ENCODE measurements at regions not wholly inside any gene's neighbourhood (a gene's known extent, or its start where the extent isn't known, plus 50 kb on each side); places are given as distances from the start of the nearest gene placed in this dataset.

DNA sequence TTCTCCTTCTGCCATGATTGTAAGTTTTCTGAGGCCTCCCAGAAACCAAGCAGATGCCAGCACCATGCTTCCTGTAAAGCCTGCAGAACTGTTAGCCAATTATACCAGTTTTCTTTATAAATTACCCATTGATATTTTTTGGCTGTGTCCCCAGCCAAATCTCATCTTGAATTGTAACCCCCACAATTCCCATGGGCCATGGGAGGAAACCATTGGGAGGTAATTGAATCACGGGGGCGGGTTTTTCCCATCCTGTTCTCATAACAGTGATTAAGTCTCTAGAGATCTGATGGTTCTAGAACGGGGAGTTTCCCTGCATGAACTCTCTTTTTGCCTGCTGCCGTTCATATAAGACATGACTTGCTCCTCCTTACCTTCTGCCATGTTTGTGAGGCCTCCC lies 788.5 kb downstream of the C6orf118 start:
- Mint-ChIP-seq H3K27ac (ENCODE audit: low read depth, unreplicated experiment) (no peak overlapping the region), H3K9me3 (ENCODE audit: unreplicated experiment) (peaks cover 30% of the 10 kb centered on the region), H3K4me3 (ENCODE audit: unreplicated experiment) (no peak overlapping the region), H3K4me1 (ENCODE audit: insufficient read depth, unreplicated experiment) (no peaks in the 10 kb centered on the region), H3K27me3 (ENCODE audit: insufficient read depth, unreplicated experiment) (no peaks in the 10 kb centered on the region), H3K36me3 (ENCODE audit: insufficient read depth, unreplicated experiment) (no peaks in the 10 kb centered on the region)
- intact Hi-C loops (cut with micrococcal nuclease): no loop called here
- ChIA-PET POLR2A (no interaction called here), CTCF (no interaction called here)
- TF ChIP-seq CTCF (IDR thresholded peaks at IDR 0.05; ENCODE audit: unreplicated experiment): no peak
- no peak for DNase-seq (ENCODE audit: unreplicated experiment)
- no TSS peak for BruUV-seq (replicated peaks)

GRCh38 chr6:164507206-164507940 lies 802.0 kb downstream of the C6orf118 start:
- peak; percentile 7 for DNase-seq (ENCODE audit: unreplicated experiment)
- ChIA-PET POLR2A (no interaction called here), CTCF (no interaction called here)
- TF ChIP-seq CTCF (IDR thresholded peaks at IDR 0.05; ENCODE audit: unreplicated experiment): no peak
- H3K27me3 Mint-ChIP-seq (ENCODE audit: insufficient read depth, unreplicated experiment): no peaks in the 10 kb centered on the region
- no peaks in the 10 kb centered on the region for H3K36me3 Mint-ChIP-seq (ENCODE audit: insufficient read depth, unreplicated experiment)
- intact Hi-C loops (cut with micrococcal nuclease): no loop called here
- no TSS peak for BruUV-seq (replicated peaks)
- H3K9me3 Mint-ChIP-seq (ENCODE audit: unreplicated experiment): peaks cover 14% of the 10 kb centered on the region
- H3K4me1 Mint-ChIP-seq (ENCODE audit: insufficient read depth, unreplicated experiment): peaks cover 17% of the 10 kb centered on the region
- peak overlapping the region; percentile 55 for H3K4me3 Mint-ChIP-seq (ENCODE audit: unreplicated experiment)
- H3K27ac Mint-ChIP-seq (ENCODE audit: low read depth, unreplicated experiment): no peak overlapping the region

- Mint-ChIP-seq H3K4me1 (ENCODE audit: insufficient read depth, unreplicated experiment) (peaks cover 17% of the 10 kb centered on the region), H3K27ac (ENCODE audit: low read depth, unreplicated experiment) (no peak overlapping the region), H3K9me3 (ENCODE audit: unreplicated experiment) (peaks cover 14% of the 10 kb centered on the region), H3K27me3 (ENCODE audit: insufficient read depth, unreplicated experiment) (no peaks in the 10 kb centered on the region), H3K36me3 (ENCODE audit: insufficient read depth, unreplicated experiment) (no peaks in the 10 kb centered on the region), H3K4me3 (ENCODE audit: unreplicated experiment) (no peak overlapping the region)
- POLR2A ChIA-PET: no interaction called here
- TF ChIP-seq CTCF (IDR thresholded peaks at IDR 0.05; ENCODE audit: unreplicated experiment): no peak
- no peak for DNase-seq (ENCODE audit: unreplicated experiment)
- CTCF ChIA-PET: no interaction called here
- no TSS peak for BruUV-seq (replicated peaks)
- intact Hi-C loops (cut with micrococcal nuclease): no loop called here
These were observed 804.0 kb downstream of the C6orf118 start for GRCh38 chr6:164505425-164505824.

- H3K27me3 Mint-ChIP-seq (ENCODE audit: insufficient read depth, unreplicated experiment): no peaks in the 10 kb centered on the region
- no peak overlapping the region for H3K27ac Mint-ChIP-seq (ENCODE audit: low read depth, unreplicated experiment)
- no peak for TF ChIP-seq CTCF (IDR thresholded peaks at IDR 0.05; ENCODE audit: unreplicated experiment)
- no TSS peak for BruUV-seq (replicated peaks)
- peaks cover 13% of the 10 kb centered on the region for H3K9me3 Mint-ChIP-seq (ENCODE audit: unreplicated experiment)
- CTCF ChIA-PET: no interaction called here
- intact Hi-C loops (cut with micrococcal nuclease): no loop called here
- no peak overlapping the region for H3K4me3 Mint-ChIP-seq (ENCODE audit: unreplicated experiment)
- DNase-seq (ENCODE audit: unreplicated experiment): no peak
- peaks cover 21% of the 10 kb centered on the region for H3K4me1 Mint-ChIP-seq (ENCODE audit: insufficient read depth, unreplicated experiment)
- POLR2A ChIA-PET: no interaction called here
- no peaks in the 10 kb centered on the region for H3K36me3 Mint-ChIP-seq (ENCODE audit: insufficient read depth, unreplicated experiment)
These were observed 806.6 kb downstream of the C6orf118 start for GRCh38 chr6:164502833-164503232.
